GM23338 (cell line): ENCODE measurements at regions not wholly inside any gene's neighbourhood (a gene's known extent, or its start where the extent isn't known, plus 50 kb on each side); places are given as distances from the start of the nearest gene placed in this dataset.

Experiments used
- ATAC-seq: fragments of 200-7000 bp; cut with Tn5 transposase; 3 replicates; pipeline ENCODE4 v1.9.1; 2020
- DNase-seq: peaks from one replicate; pipeline ENCODE4 v3.0.0-alpha.2; 2015; ENCODE audit warnings: low spot score
- H2AFZ ChIP-seq: fragments of 200-600 bp; sonication (generic); 2 replicates; pipeline ENCODE4 v1.8.0; 2016; ENCODE audit warnings: antibody characterized with exemption, mild to moderate bottlenecking, moderate library complexity
- H3F3A ChIP-seq: fragments of 200-600 bp; sonication (generic); replicated peaks from 2 replicates; pipeline ENCODE4 v1.8.0; 2017; ENCODE audit warnings: antibody characterized with exemption, mixed run types, low read depth
- H3K27ac ChIP-seq: fragments of 200-600 bp; sonication (generic); 2 replicates; pipeline ENCODE4 v1.6.1; 2016; ENCODE audit warnings: low read depth
- H3K27me3 ChIP-seq: fragments of 200-600 bp; sonication (generic); 2 replicates; pipeline ENCODE4 v1.8.0; 2016; ENCODE audit warnings: mild to moderate bottlenecking, mixed run types, moderate library complexity; ENCODE audit not compliant: insufficient read depth
- H3K36me3 ChIP-seq: fragments of 200-600 bp; sonication (generic); 2 replicates; pipeline ENCODE4 v1.8.0; 2016; ENCODE audit warnings: mild to moderate bottlenecking; ENCODE audit not compliant: insufficient read depth
- H3K4me1 ChIP-seq: fragments of 200-600 bp; sonication (generic); 2 replicates; pipeline ENCODE4 v1.8.0; 2016; ENCODE audit warnings: mild to moderate bottlenecking, moderate library complexity; ENCODE audit not compliant: insufficient read depth
- H3K4me2 ChIP-seq: fragments of 200-600 bp; sonication (generic); 2 replicates; pipeline ENCODE4 v1.7.1; 2017; ENCODE audit warnings: mixed run types
- H3K4me3 ChIP-seq: fragments of 200-600 bp; sonication (generic); 2 replicates; pipeline ENCODE4 v1.6.1; 2016; ENCODE audit warnings: mixed run types
- H3K79me2 ChIP-seq: fragments of 200-600 bp; sonication (generic); replicated peaks from 2 replicates; pipeline ENCODE4 v1.8.0; 2017; ENCODE audit warnings: mild to moderate bottlenecking; ENCODE audit not compliant: insufficient read depth
- H3K9me2 ChIP-seq: fragments of 200-600 bp; sonication (generic); 2 replicates; pipeline ENCODE4 v1.8.0; 2017; ENCODE audit not compliant: insufficient read depth
- H4K20me1 ChIP-seq: fragments of 200-600 bp; sonication (generic); replicated peaks from 2 replicates; pipeline ENCODE4 v1.8.0; 2017; ENCODE audit warnings: mild to moderate bottlenecking; ENCODE audit not compliant: insufficient read depth
- H3K27ac Mint-ChIP-seq: 2 replicates; pipeline ENCODE4 v1.8.0; 2020; ENCODE audit warnings: inconsistent platforms, mild to moderate bottlenecking, moderate library complexity, mixed read lengths
- H3K27me3 Mint-ChIP-seq: 3 replicates; pipeline ENCODE4 v1.8.0; 2022; ENCODE audit warnings: low read depth, mild to moderate bottlenecking, moderate library complexity, mixed read lengths, inconsistent platforms; ENCODE audit not compliant: insufficient read depth, poor library complexity
- H3K36me3 Mint-ChIP-seq: 3 replicates; pipeline ENCODE4 v1.8.0; 2021; ENCODE audit warnings: low read depth, mild to moderate bottlenecking, inconsistent platforms, moderate library complexity, mixed read lengths
- H3K4me1 Mint-ChIP-seq: 3 replicates; pipeline ENCODE4 v1.8.0; 2020; ENCODE audit warnings: mild to moderate bottlenecking, inconsistent platforms, mixed read lengths
- H3K4me3 Mint-ChIP-seq: 3 replicates; pipeline ENCODE4 v1.8.0; 2021; ENCODE audit warnings: moderate library complexity, mild to moderate bottlenecking, inconsistent platforms, mixed read lengths
- H3K9me3 Mint-ChIP-seq: 3 replicates; pipeline ENCODE4 v1.8.0; 2020; ENCODE audit warnings: moderate library complexity, mild to moderate bottlenecking, inconsistent platforms, mixed read lengths
- CTCF ChIP-seq, 2 experiments: fragments of 200-600 bp in 1 of 2; sonication (generic) in 1 of 2; conservative IDR thresholded peaks; 2 replicates each; pipeline versions ENCODE4 v1.5.1 to v1.6.1; 2016 to 2017; ENCODE audit warnings: antibody characterized with exemption in 2 of 2, low read depth in 2 of 2, mild to moderate bottlenecking in 2 of 2, moderate library complexity in 1 of 2
- ETS1 ChIP-seq: IDR thresholded peaks from 2 replicates; pipeline ENCODE4 v1.6.1; 2016; ENCODE audit warnings: antibody characterized with exemption
- EZH2 ChIP-seq: fragments of 200-600 bp; sonication (generic); IDR thresholded peaks from one replicate; pipeline ENCODE4 v1.8.0; 2017; ENCODE audit warnings: antibody characterized with exemption, mild to moderate bottlenecking, low read depth; ENCODE audit not compliant: unreplicated experiment
- EZH2phosphoT487 ChIP-seq: fragments of 200-600 bp; sonication (generic); IDR thresholded peaks from one replicate; pipeline ENCODE4 v1.8.1; 2018; ENCODE audit warnings: antibody characterized with exemption; ENCODE audit not compliant: unreplicated experiment
- JUNB ChIP-seq: IDR thresholded peaks from one replicate; pipeline ENCODE4 v1.6.1; 2016; ENCODE audit warnings: antibody characterized with exemption; ENCODE audit not compliant: unreplicated experiment
- ZNF331 ChIP-seq: fragments of 250-450 bp; sonication (Bioruptor Pico); IDR thresholded peaks from 2 replicates; pipeline ENCODE4 v1.5.0; 2020; ENCODE audit warnings: low read depth, mild to moderate bottlenecking, moderate library complexity
- ZNF462 ChIP-seq: fragments of 250-450 bp; sonication (Bioruptor Pico); IDR thresholded peaks from 2 replicates; pipeline ENCODE4 v1.5.0; 2020; ENCODE audit warnings: mild to moderate bottlenecking, moderate library complexity

DNA sequence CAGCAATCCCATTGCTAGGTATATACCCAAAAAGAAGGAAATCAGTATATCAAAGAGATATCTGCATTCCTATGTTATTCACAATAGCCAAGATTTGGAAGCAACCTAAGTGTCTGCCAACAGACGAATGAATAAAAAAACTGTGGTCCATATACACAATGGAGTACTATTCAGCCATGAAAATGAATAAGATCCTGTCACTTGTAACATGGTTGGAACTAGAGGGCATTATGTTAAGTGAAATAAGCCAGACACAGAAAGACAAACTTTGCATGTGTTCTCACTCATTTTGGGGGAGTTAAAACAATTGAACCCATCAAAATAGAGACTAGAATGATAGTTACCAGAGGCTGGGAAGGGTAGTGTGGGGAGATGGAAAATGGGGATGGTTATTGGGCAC is 323.5 kb upstream of the NFE2L3 start (continued):
- TF ChIP-seq EZH2 (no peak), ZNF462 (CRISPR knock-in tag) (no peak), JUNB (no peak)

DNA sequence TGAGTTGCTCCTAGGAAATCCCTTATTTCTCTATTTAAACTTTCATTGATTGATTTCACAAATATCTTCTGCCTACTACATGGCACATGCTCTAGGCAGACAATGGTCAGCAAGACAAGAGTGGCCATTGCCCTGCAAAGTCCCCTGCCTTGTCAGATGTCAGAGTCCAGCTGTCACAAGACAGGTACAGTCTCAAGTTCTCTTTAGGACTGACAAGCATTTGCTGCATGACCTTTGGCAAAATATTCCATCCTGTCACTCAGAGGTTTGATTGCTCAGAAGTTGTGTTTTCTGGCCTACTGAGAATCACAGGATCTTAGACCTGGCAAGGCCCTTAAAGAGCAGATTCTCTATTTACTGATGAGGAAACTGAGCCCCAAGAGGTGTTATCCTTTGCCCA is 322.3 kb upstream of the NFE2L3 start:
- Histone ChIP-seq H3K9me2 (no peaks in the 10 kb centered on the region), H3K4me1 (peaks cover 22% of the 10 kb centered on the region), H3K4me2 (no peak overlapping the region), H3K36me3 (no peaks in the 10 kb centered on the region), H2AFZ (no peak overlapping the region), H3K27me3 (no peaks in the 10 kb centered on the region), H3K27ac (no peak overlapping the region), H3K79me2 (no peaks in the 10 kb centered on the region), H3K4me3 (no peak overlapping the region), H3F3A (no peaks in the 10 kb centered on the region), H4K20me1 (no peaks in the 10 kb centered on the region)
- Mint-ChIP-seq H3K4me3 (no peak overlapping the region), H3K4me1 (peaks cover 31% of the 10 kb centered on the region), H3K27me3 (peaks cover 3% of the 10 kb centered on the region), H3K27ac (no peak overlapping the region), H3K36me3 (no peaks in the 10 kb centered on the region), H3K9me3 (no peaks in the 10 kb centered on the region)
- ATAC-seq, result no peak
- DNase-seq, result no peak
- no peak for TF ChIP-seq EZH2

GRCh38 chr7:25830215-25830614 is 321.8 kb upstream of the NFE2L3 start:
- DNase-seq (peak; percentile 12), ATAC-seq (peak; percentile 68)
- Mint-ChIP-seq H3K4me3 (no peak overlapping the region; the same call in 2 of the 3 replicates), H3K4me1 (peaks cover 31% of the 10 kb centered on the region), H3K36me3 (no peaks in the 10 kb centered on the region), H3K27me3 (peaks cover 3% of the 10 kb centered on the region), H3K9me3 (no peaks in the 10 kb centered on the region), H3K27ac (peak overlapping the region; percentile 5; the same call in 1 of the 2 replicates)
- no peaks in the 10 kb centered on the region for H3K36me3 ChIP-seq
- no peaks in the 10 kb centered on the region for H3K9me2 ChIP-seq
- no peak overlapping the region for H2AFZ ChIP-seq
- no peak overlapping the region for H3K4me2 ChIP-seq
- H3K27ac ChIP-seq, result no peak overlapping the region
- no peak overlapping the region for H3K4me3 ChIP-seq
- H4K20me1 ChIP-seq, result no peaks in the 10 kb centered on the region
- H3K27me3 ChIP-seq, result no peaks in the 10 kb centered on the region
- peaks cover 22% of the 10 kb centered on the region for H3K4me1 ChIP-seq
- no peaks in the 10 kb centered on the region for H3F3A ChIP-seq
- no peaks in the 10 kb centered on the region for H3K79me2 ChIP-seq
- TF ChIP-seq CTCF (conservative IDR thresholded peaks at IDR 0.05; ENCODE audit: low read depth in 2 of 2), result no peak
- TF ChIP-seq EZH2phosphoT487, result no peak
- no peak for TF ChIP-seq ETS1
- TF ChIP-seq ZNF331 (CRISPR knock-in tag), result no peak
